Peyer's patch (tissue), 4 donors: ENCODE measurements at regions not wholly inside any gene's neighbourhood (a gene's known extent, or its start where the extent isn't known, plus 50 kb on each side); places are given as distances from the start of the nearest gene placed in this dataset.
"Not testable (repeated sequence)": the region's sequence is repeated elsewhere in the genome, so short reads cannot be mapped to it uniquely, and the experiment has no call there.

Source experiments
- DNase-seq, 3 donors: peaks; one replicate each; pipeline ENCODE4 v3.0.0-alpha.2; 2017 to 2019
- H3K27ac ChIP-seq, 4 donors: fragments of 200-600 bp; sonication (generic); one replicate each; pipeline ENCODE4 v1.5.1; 2016 to 2019
- H3K27me3 ChIP-seq, 2 donors: fragments of 200-600 bp; sonication (generic); one replicate each; pipeline ENCODE4 v1.5.1; 2019
- H3K36me3 ChIP-seq, 3 donors: fragments of 200-600 bp; sonication (generic); one replicate each; pipeline ENCODE4 v1.5.1; 2016 to 2019
- H3K4me1 ChIP-seq, 4 donors: fragments of 200-600 bp; sonication (generic); one replicate each; pipeline ENCODE4 v1.5.1; 2016 to 2019
- H3K4me3 ChIP-seq, 4 donors: fragments of 200-600 bp; sonication (generic); 1 replicate in 3 of 4; 2 replicates in 1 of 4; pipeline ENCODE4 v1.5.1; 2016 to 2019; ENCODE audit warnings: mild to moderate bottlenecking in 1 of 4
- H3K9me3 ChIP-seq, 4 donors: fragments of 200-600 bp; sonication (generic); one replicate each; pipeline ENCODE4 v1.5.1; 2016 to 2019; ENCODE audit warnings: mild to moderate bottlenecking in 1 of 4
- CTCF ChIP-seq, 6 experiments: fragments of 450-650 bp in 4 of 6; fragments of 200-600 bp in 2 of 6; sonication (generic) in 1 of 6; IDR thresholded peaks; one replicate each; pipeline ENCODE4 v1.5.1; 2017 to 2019; ENCODE audit warnings: antibody characterized with exemption in 6 of 6, mild to moderate bottlenecking in 3 of 6, moderate library complexity in 1 of 6
- POLR2A ChIP-seq, 2 donors: fragments of 450-650 bp; IDR thresholded peaks; one replicate each; pipeline ENCODE4 v1.5.1; 2017; ENCODE audit warnings: antibody characterized with exemption in 2 of 2, mild to moderate bottlenecking in 2 of 2, moderate library complexity in 2 of 2

- TF ChIP-seq CTCF (IDR thresholded peaks at IDR 0.05): no peak
- TF ChIP-seq POLR2A (IDR thresholded peaks at IDR 0.05): no peak
- no peaks in the 10 kb centered on the region for H3K9me3 ChIP-seq
- no peak for DNase-seq
These were observed 95.3 kb upstream of the FAM110C start for GRCh38 chr2:141611-142010.

GRCh38 chr2:136666-137065, 90.4 kb upstream of the FAM110C start:
- TF ChIP-seq CTCF (IDR thresholded peaks at IDR 0.05) (no peak), POLR2A (IDR thresholded peaks at IDR 0.05) (no peak)
- no peaks in the 10 kb centered on the region for H3K9me3 ChIP-seq
- H3K4me3 ChIP-seq: no peak overlapping the region
- DNase-seq: no peak
- H3K27me3 ChIP-seq: no peaks in the 10 kb centered on the region
- peaks cover 0 to 4% (median 0%) of the 10 kb centered on the region in 4 donors for H3K4me1 ChIP-seq
- no peak overlapping the region for H3K27ac ChIP-seq
- no peaks in the 10 kb centered on the region for H3K36me3 ChIP-seq

More at GRCh38 chr2:141611-142010, 95.3 kb upstream of the FAM110C start:
- no peak overlapping the region for H3K4me3 ChIP-seq
- H3K4me1 ChIP-seq: no peaks in the 10 kb centered on the region
- no peak overlapping the region for H3K27ac ChIP-seq
- H3K36me3 ChIP-seq: no peaks in the 10 kb centered on the region
- H3K27me3 ChIP-seq: no peaks in the 10 kb centered on the region

- Histone ChIP-seq H3K4me3 (no peak overlapping the region), H3K36me3 (no peaks in the 10 kb centered on the region), H3K27me3 (no peaks in the 10 kb centered on the region), H3K27ac (peak overlapping the region in 1 of 4 donors; percentile 36), H3K9me3 (no peaks in the 10 kb centered on the region), H3K4me1 (peaks cover 0 to 4% (median 0%) of the 10 kb centered on the region in 4 donors)
- peak in 2 of 6 experiments; percentile 19 to 25 for TF ChIP-seq CTCF (IDR thresholded peaks at IDR 0.05)
- TF ChIP-seq POLR2A (IDR thresholded peaks at IDR 0.05): no peak
- peak in 1 of 3 donors; percentile 55 for DNase-seq
These were observed 87.6 kb upstream of the FAM110C start for GRCh38 chr2:133675-134593.

- not testable (repeated sequence) for H3K4me1 ChIP-seq, H3K36me3 ChIP-seq, H3K4me3 ChIP-seq, H3K27ac ChIP-seq, H3K27me3 ChIP-seq, H3K9me3 ChIP-seq, DNase-seq
These were observed 80.5 kb upstream of the FAM110C start for GRCh38 chr2:126769-127168.

- Histone ChIP-seq H3K27ac (no peak overlapping the region), H3K4me3 (no peak overlapping the region), H3K9me3 (no peaks in the 10 kb centered on the region), H3K4me1 (no peaks in the 10 kb centered on the region), H3K27me3 (no peaks in the 10 kb centered on the region), H3K36me3 (no peaks in the 10 kb centered on the region)
- TF ChIP-seq POLR2A (IDR thresholded peaks at IDR 0.05) (no peak), CTCF (IDR thresholded peaks at IDR 0.05) (no peak)
- no peak for DNase-seq
These were observed 78.1 kb upstream of the FAM110C start for GRCh38 chr2:124241-124880.

GRCh38 chr2:116953-117352, 70.6 kb upstream of the FAM110C start:
- H3K4me1 ChIP-seq: no peaks in the 10 kb centered on the region
- TF ChIP-seq POLR2A (IDR thresholded peaks at IDR 0.05) (no peak), CTCF (IDR thresholded peaks at IDR 0.05) (no peak)

More at GRCh38 chr2:116953-117352, 70.6 kb upstream of the FAM110C start:
- no peaks in the 10 kb centered on the region for H3K27me3 ChIP-seq
- no peak for DNase-seq
- no peaks in the 10 kb centered on the region for H3K36me3 ChIP-seq
- no peak overlapping the region for H3K4me3 ChIP-seq
- no peak overlapping the region for H3K27ac ChIP-seq
- H3K9me3 ChIP-seq: no peaks in the 10 kb centered on the region
